H9 (cell line): ENCODE measurements at regions not wholly inside any gene's neighbourhood (a gene's known extent, or its start where the extent isn't known, plus 50 kb on each side); places are given as distances from the start of the nearest gene placed in this dataset.

Experiments used
- DNase-seq: peaks from one replicate; pipeline ENCODE4 v3.0.0-alpha.2; 2017
- H2AFZ ChIP-seq: one replicate; pipeline ENCODE4 v1.6.1; 2013; ENCODE audit warnings: mild to moderate bottlenecking, low read length, control low read depth, moderate library complexity
- H2AK5ac ChIP-seq: 2 replicates; pipeline ENCODE4 v1.6.1; 2013; ENCODE audit warnings: low read length, control low read depth, mixed read lengths; ENCODE audit not compliant: insufficient read length
- H2BK120ac ChIP-seq: one replicate; pipeline ENCODE4 v1.6.1; 2013; ENCODE audit warnings: low read depth, mild to moderate bottlenecking, low read length, control low read depth, inconsistent platforms; ENCODE audit not compliant: poor library complexity, severe bottlenecking
- H2BK12ac ChIP-seq: 2 replicates; pipeline ENCODE4 v1.6.1; 2013; ENCODE audit warnings: low read length, control low read depth, mixed read lengths, low read depth; ENCODE audit not compliant: insufficient read length
- H2BK15ac ChIP-seq: 2 replicates; pipeline ENCODE4 v1.6.1; 2013; ENCODE audit warnings: low read depth, low read length, control low read depth
- H2BK20ac ChIP-seq: one replicate; pipeline ENCODE4 v1.6.1; 2013; ENCODE audit warnings: low read depth, mild to moderate bottlenecking, low read length, control low read depth, inconsistent platforms; ENCODE audit not compliant: poor library complexity, severe bottlenecking
- H2BK5ac ChIP-seq: 2 replicates; pipeline ENCODE4 v1.6.1; 2013; ENCODE audit warnings: low read length, control low read depth, mixed read lengths; ENCODE audit not compliant: insufficient read length
- H3K14ac ChIP-seq: 2 replicates; pipeline ENCODE4 v1.6.1; 2013; ENCODE audit warnings: low read length, control low read depth; ENCODE audit not compliant: insufficient read depth
- H3K18ac ChIP-seq: 2 replicates; pipeline ENCODE4 v1.6.1; 2013; ENCODE audit warnings: low read depth, mild to moderate bottlenecking, mixed read lengths, low read length, control low read depth; ENCODE audit not compliant: insufficient read length
- H3K23ac ChIP-seq: 2 replicates; pipeline ENCODE4 v1.6.1; 2013; ENCODE audit warnings: low read length, control low read depth, mixed read lengths, low read depth; ENCODE audit not compliant: insufficient read length
- H3K23me2 ChIP-seq: 2 replicates; pipeline ENCODE4 v1.6.1; 2013; ENCODE audit warnings: low read depth, mild to moderate bottlenecking, mixed read lengths, low read length, control low read depth; ENCODE audit not compliant: insufficient read length, poor library complexity, severe bottlenecking
- H3K27ac ChIP-seq: 2 replicates; pipeline ENCODE4 v1.5.1; 2013; ENCODE audit warnings: low read length, control low read depth, mixed read lengths, low read depth; ENCODE audit not compliant: insufficient read length
- H3K27me3 ChIP-seq: 2 replicates; pipeline ENCODE4 v1.6.1; 2013; ENCODE audit warnings: low read length, control low read depth, inconsistent platforms; ENCODE audit not compliant: insufficient read depth
- H3K4ac ChIP-seq: 2 replicates; pipeline ENCODE4 v1.6.1; 2013; ENCODE audit warnings: low read depth, mild to moderate bottlenecking, control low read depth, inconsistent platforms, low read length, moderate library complexity
- H3K4me1 ChIP-seq: 2 replicates; pipeline ENCODE4 v1.6.1; 2013; ENCODE audit warnings: low read length, control low read depth, inconsistent platforms; ENCODE audit not compliant: insufficient read depth
- H3K4me2 ChIP-seq: 2 replicates; pipeline ENCODE4 v1.6.1; 2013; ENCODE audit warnings: low read length, control low read depth, mixed read lengths; ENCODE audit not compliant: insufficient read length, insufficient read depth
- H3K56ac ChIP-seq: 2 replicates; pipeline ENCODE4 v1.6.1; 2013; ENCODE audit warnings: low read depth, mild to moderate bottlenecking, mixed read lengths, low read length, control low read depth; ENCODE audit not compliant: insufficient read length
- H3K79me1 ChIP-seq: 2 replicates; pipeline ENCODE4 v1.6.1; 2013; ENCODE audit warnings: low read depth, mild to moderate bottlenecking, moderate library complexity, low read length, control low read depth, inconsistent platforms; ENCODE audit not compliant: insufficient read depth, poor library complexity, severe bottlenecking
- H3K79me2 ChIP-seq: 2 replicates; pipeline ENCODE4 v1.6.1; 2013; ENCODE audit warnings: low read length, control low read depth, inconsistent platforms; ENCODE audit not compliant: insufficient read depth
- H3K9ac ChIP-seq: 2 replicates; pipeline ENCODE4 v1.6.1; 2013; ENCODE audit warnings: low read length, control low read depth, mixed read lengths; ENCODE audit not compliant: insufficient read length; ENCODE audit errors: extremely low read depth
- H3K9me3 ChIP-seq: one replicate; pipeline ENCODE4 v1.6.1; 2013; ENCODE audit warnings: low read depth, low read length, inconsistent platforms; ENCODE audit not compliant: control insufficient read depth
- H3T11ph ChIP-seq: one replicate; pipeline ENCODE4 v1.6.1; 2013; ENCODE audit warnings: mild to moderate bottlenecking, low read length, control low read depth, inconsistent platforms
- H4K20me1 ChIP-seq: one replicate; pipeline ENCODE4 v1.6.1; 2013; ENCODE audit not compliant: control insufficient read depth, insufficient read length, insufficient read depth
- H4K5ac ChIP-seq: 2 replicates; pipeline ENCODE4 v1.6.1; 2013; ENCODE audit warnings: low read depth, mild to moderate bottlenecking, mixed read lengths, low read length, control low read depth; ENCODE audit not compliant: insufficient read length
- H4K8ac ChIP-seq: replicated peaks from 2 replicates; pipeline ENCODE4 v1.6.1; 2013; ENCODE audit warnings: low read length, control low read depth, mixed read lengths, low read depth; ENCODE audit not compliant: insufficient read length
- H4K91ac ChIP-seq: 2 replicates; pipeline ENCODE4 v1.6.1; 2013; ENCODE audit warnings: low read depth, mild to moderate bottlenecking, moderate library complexity, mixed read lengths, low read length, control low read depth; ENCODE audit not compliant: insufficient read length
- H3K27ac Mint-ChIP-seq, 3 experiments: 2 replicates in 2 of 3; 3 replicates in 1 of 3; pipeline ENCODE4 v1.8.0; 2020 to 2021; ENCODE audit warnings: mixed read lengths in 3 of 3, mild to moderate bottlenecking in 1 of 3, moderate library complexity in 1 of 3
- H3K27me3 Mint-ChIP-seq: 2 replicates; pipeline ENCODE4 v1.8.0; 2021; ENCODE audit warnings: low read depth, mild to moderate bottlenecking, moderate library complexity, mixed read lengths
- H3K36me3 Mint-ChIP-seq, 3 experiments: 2 replicates in 2 of 3; 3 replicates in 1 of 3; pipeline ENCODE4 v1.8.0; 2020 to 2021; ENCODE audit warnings: low read depth in 3 of 3, mixed read lengths in 3 of 3; ENCODE audit not compliant: insufficient read depth in 1 of 3
- H3K4me1 Mint-ChIP-seq, 2 experiments: 2 replicates each; pipeline ENCODE4 v1.8.0; 2020; ENCODE audit warnings: mixed read lengths in 2 of 2
- H3K4me3 Mint-ChIP-seq, 2 experiments: 2 replicates in 1 of 2; 3 replicates in 1 of 2; pipeline ENCODE4 v1.8.0; 2020 to 2021; ENCODE audit warnings: mild to moderate bottlenecking in 2 of 2, mixed read lengths in 2 of 2, moderate library complexity in 1 of 2
- H3K9me3 Mint-ChIP-seq, 2 experiments: 2 replicates in 1 of 2; 3 replicates in 1 of 2; pipeline ENCODE4 v1.8.0; 2020; ENCODE audit warnings: mild to moderate bottlenecking in 2 of 2, mixed read lengths in 2 of 2, moderate library complexity in 1 of 2
- CTCF ChIP-seq: fragments of 200-600 bp; sonication (generic); conservative IDR thresholded peaks from 3 replicates; pipeline ENCODE4 v1.8.0; 2021; ENCODE audit warnings: antibody characterized with exemption, mild to moderate bottlenecking
- WGBS: extraction: QIAGEN DNeasy Blood & Tissue Kit; methylation state at CpG from one replicate; pipeline ENCODE4 v1.1.7; 2013; ENCODE audit warnings: missing lambda C conversion rate, low lambda C conversion rate, mixed read lengths; ENCODE audit not compliant: insufficient read length; ENCODE audit errors: extremely low coverage; 5-methylcytosine and 5-hydroxymethylcytosine counted together

DNA sequence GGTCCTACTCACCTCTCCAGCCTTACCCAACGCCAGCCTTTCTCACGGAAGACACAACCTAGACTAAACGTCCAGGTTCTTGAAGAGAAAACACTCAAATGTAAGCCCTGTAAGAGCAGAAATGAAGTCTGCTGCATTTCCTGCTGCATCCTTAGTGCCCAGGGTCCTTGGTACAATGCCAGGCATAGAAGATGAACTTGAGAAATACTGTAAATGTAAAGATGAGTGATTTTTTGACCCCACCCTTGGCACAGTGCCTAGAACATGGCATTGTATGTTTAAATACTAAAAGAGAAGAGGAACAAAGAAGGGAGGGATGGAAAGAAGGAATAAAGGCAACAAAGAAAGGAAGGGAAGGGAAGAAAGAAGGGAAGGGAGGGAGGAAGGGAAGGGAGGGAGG is 514.6 kb downstream of the MED13L start:
- no peak overlapping the region for H3K9ac ChIP-seq
- peaks cover 0 to 8% of the 10 kb centered on the region in 2 experiments; a peak in 2 of 4 replicates for H3K4me1 Mint-ChIP-seq
- H3K4me2 ChIP-seq = no peak overlapping the region
- no peak overlapping the region for H3T11ph ChIP-seq
- no peak overlapping the region for H3K4me3 Mint-ChIP-seq
- H2AK5ac ChIP-seq = no peak overlapping the region
- H4K5ac ChIP-seq = no peak overlapping the region
- H3K27ac Mint-ChIP-seq = no peak overlapping the region
- H3K9me3 ChIP-seq = no peaks in the 10 kb centered on the region
- no peak overlapping the region for H2BK12ac ChIP-seq
- no peak overlapping the region for H3K18ac ChIP-seq
- no peak overlapping the region for H3K23ac ChIP-seq
- H3K4ac ChIP-seq = no peak overlapping the region
- no peak overlapping the region for H3K56ac ChIP-seq
- no peaks in the 10 kb centered on the region for H3K27me3 ChIP-seq
- no peak overlapping the region for H4K8ac ChIP-seq
- no peak overlapping the region for H2BK120ac ChIP-seq
- H3K27ac ChIP-seq = no peak overlapping the region
- H3K14ac ChIP-seq = no peak overlapping the region
- no peaks in the 10 kb centered on the region for H3K79me1 ChIP-seq
- H3K27me3 Mint-ChIP-seq = peaks cover 4% of the 10 kb centered on the region
- DNase-seq = no peak
- no CpG with 5 or more reads among the region's 3 CpGs for WGBS
- H2AFZ ChIP-seq = no peak overlapping the region
- H2BK5ac ChIP-seq = no peak overlapping the region
- H3K23me2 ChIP-seq = no peaks in the 10 kb centered on the region
- no peaks in the 10 kb centered on the region for H3K36me3 Mint-ChIP-seq
- no peaks in the 10 kb centered on the region for H3K4me1 ChIP-seq
- H4K20me1 ChIP-seq = no peaks in the 10 kb centered on the region
- H2BK20ac ChIP-seq = no peak overlapping the region
- H3K9me3 Mint-ChIP-seq = no peaks in the 10 kb centered on the region
- H4K91ac ChIP-seq = no peak overlapping the region
- H3K79me2 ChIP-seq = no peaks in the 10 kb centered on the region
- no peak for TF ChIP-seq CTCF
- H2BK15ac ChIP-seq = no peak overlapping the region
